ENCODE measurements at regions not wholly inside any gene's neighbourhood (a gene's known extent, or its start where the extent isn't known, plus 50 kb on each side); places are given as distances from the start of the nearest gene placed in this dataset.
A peak's percentile ranks its signal among the peaks of the same experiment; 100 is the strongest.
"Not testable (repeated sequence)": the region's sequence is repeated elsewhere in the genome, so short reads cannot be mapped to it uniquely, and the experiment has no call there.

GRCh38 chr2:5594249-5594695, 97.9 kb upstream of the SOX11 start:
- peak; percentile 29 for DNase-seq

- no peak for DNase-seq
Observed at GRCh38 chr2:5596868-5597267, 95.3 kb upstream of the SOX11 start.

- no peak for DNase-seq
Observed at GRCh38 chr2:5598156-5598555, 94.0 kb upstream of the SOX11 start.

- no peak for DNase-seq
Observed at GRCh38 chr2:5609201-5609600, 83.0 kb upstream of the SOX11 start.

GRCh38 chr2:5612666-5613065, 79.5 kb upstream of the SOX11 start:
- DNase-seq: no peak

- DNase-seq: no peak
Observed at GRCh38 chr2:5616019-5616418, 76.2 kb upstream of the SOX11 start.

- no peak for DNase-seq
Observed at GRCh38 chr2:5617358-5617757, 74.8 kb upstream of the SOX11 start.

- no peak for DNase-seq
Observed at GRCh38 chr2:5617796-5618195, 74.4 kb upstream of the SOX11 start.

GRCh38 chr2:5618271-5618670, 73.9 kb upstream of the SOX11 start:
- DNase-seq: no peak

- not testable (repeated sequence) for DNase-seq
Observed at GRCh38 chr2:5625556-5626065, 66.6 kb upstream of the SOX11 start.

- not testable (repeated sequence) for DNase-seq
Observed at GRCh38 chr2:5628484-5628883, 63.7 kb upstream of the SOX11 start.

- not testable (repeated sequence) for DNase-seq
Observed at GRCh38 chr2:5629510-5629909, 62.7 kb upstream of the SOX11 start.

- not testable (repeated sequence) for DNase-seq
Observed at GRCh38 chr2:5637051-5637450, 55.1 kb upstream of the SOX11 start.
